ENCODE measurements at regions not wholly inside any gene's neighbourhood (a gene's known extent, or its start where the extent isn't known, plus 50 kb on each side); places are given as distances from the start of the nearest gene placed in this dataset.

DNA sequence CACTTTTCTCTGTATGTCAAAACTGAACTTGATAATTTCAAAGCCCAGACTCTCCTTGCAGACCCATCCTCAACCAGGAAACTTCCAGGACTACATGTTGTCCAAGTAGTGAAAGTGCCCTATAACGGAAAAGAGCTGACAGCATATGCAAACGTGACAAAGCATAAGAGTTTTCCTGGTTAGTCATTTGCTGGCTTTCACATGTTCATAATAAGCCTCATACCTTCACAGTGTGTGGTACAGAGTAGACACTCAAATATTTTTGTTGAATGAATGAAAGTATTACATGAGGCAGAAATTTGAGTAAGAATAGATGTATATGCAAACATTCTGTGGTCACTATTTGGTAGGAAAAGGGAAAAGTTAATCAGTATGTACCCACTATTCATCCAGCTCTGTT, 473.3 kb downstream of the MRPL39 start:
- DNase-seq = peak; percentile 88

DNA sequence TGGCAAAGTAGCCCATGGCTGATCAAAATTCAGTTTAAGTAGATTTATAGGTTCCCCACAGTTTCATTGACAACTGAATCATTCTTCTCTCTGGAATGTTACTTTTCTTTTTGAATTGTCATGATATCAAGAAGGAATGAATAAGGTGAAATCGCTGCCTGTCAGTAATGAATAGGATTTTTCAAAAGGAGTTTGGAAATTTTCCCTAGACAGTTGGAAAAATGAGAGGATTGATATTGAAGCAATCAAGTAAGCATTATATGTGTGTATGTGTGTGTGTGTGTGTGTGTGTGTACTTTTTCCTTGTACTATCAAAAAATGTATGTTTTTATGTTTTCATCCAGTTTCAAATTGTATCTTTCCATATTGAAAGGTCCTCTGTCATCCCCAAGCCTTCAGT, 479.5 kb downstream of the MRPL39 start:
- no peak for DNase-seq

DNA sequence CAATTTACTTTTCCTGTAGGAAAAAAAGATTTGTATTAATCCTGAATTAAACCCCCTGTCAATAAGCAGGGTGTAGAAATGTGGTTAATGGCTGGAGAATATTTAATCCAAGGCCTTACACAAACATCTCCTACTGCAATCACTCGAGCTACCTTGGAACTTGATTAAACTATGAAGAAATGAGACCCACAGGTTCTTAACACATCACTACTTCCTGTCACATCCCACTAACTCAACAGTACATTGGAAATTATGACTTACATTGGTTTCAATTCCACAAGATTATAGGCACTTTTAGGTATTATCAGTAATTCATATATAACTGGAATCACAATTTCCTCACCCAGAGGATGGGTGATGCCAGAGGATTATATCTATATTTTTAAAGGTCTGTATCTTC, 480.3 kb downstream of the MRPL39 start:
- no peak for DNase-seq

DNA sequence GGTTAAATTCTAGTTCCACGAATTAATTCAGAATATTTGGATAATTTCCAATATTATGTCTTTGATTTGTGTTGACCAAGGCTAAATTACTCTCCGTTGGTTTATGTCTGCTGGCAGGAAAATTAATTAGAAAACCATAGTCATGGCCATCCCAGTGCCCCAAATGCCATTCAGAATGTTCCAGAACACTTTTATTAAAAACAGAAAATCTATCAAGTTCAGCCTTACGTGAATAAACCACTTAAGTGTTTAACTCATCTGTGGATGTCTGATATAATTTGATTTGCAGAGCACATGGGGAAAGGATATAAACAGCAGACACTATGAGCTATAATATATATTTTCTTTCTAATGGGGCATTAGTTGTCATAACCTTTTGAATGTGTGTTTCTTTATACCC, 480.7 kb downstream of the MRPL39 start:
- DNase-seq = no peak

DNA sequence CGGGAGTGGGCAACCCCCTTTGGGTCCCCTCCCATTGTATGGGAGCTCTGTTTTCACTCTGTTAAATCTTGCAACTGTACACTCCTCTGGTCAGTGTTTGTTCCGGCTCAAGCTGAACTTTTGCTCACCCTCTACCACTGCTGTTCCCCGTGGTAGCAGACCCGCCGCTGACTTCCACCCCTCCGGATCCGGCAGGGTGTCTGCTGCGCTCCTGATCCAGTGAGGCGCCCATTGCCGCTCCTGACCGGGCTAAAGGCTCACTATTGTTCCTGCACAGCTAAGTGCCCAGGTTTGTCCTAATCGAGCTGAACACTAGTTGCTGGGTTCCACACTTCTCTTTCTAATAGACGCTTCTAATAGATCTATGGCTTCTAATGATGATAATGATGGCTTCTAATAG, 488.6 kb downstream of the MRPL39 start:
- no peak for DNase-seq

DNA sequence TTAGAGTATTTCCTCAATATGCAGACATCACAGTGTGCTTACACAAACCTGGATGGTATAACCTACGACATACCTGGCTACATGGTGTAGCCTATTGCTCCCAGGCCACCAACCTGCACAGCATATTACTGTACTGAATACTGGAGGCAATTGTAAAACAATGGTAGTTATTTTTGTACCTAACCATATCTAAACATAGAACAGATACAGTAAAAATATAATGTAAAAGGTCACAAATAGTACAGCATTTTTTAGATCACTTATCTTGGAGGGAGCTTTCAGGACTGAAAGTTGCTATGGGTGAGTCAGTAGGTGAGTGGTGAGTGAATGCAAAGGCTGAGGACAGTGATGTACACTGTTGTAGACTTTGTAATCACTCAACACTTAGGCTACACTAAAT, 492.3 kb downstream of the MRPL39 start:
- DNase-seq = no peak

DNA sequence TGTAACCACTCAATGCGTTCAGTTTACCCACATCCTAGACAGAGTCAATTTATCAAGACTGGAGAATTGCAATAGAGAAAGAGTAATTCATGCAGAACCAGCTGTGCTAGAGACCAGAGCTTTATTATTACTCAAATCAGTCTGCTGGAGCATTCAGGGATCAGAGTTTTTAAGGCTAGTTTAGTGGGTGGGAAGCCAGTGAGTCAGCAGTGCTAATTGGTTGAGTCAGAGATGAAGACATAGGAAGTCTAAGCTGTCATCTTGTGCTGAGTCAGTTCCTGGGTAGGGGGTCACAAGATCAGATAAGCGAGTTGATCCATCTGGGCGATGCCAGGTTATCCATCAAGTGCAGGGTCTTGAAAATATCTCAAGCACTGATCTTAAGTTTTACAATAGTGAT, 499.6 kb downstream of the MRPL39 start:
- DNase-seq = peak; percentile 87

DNA sequence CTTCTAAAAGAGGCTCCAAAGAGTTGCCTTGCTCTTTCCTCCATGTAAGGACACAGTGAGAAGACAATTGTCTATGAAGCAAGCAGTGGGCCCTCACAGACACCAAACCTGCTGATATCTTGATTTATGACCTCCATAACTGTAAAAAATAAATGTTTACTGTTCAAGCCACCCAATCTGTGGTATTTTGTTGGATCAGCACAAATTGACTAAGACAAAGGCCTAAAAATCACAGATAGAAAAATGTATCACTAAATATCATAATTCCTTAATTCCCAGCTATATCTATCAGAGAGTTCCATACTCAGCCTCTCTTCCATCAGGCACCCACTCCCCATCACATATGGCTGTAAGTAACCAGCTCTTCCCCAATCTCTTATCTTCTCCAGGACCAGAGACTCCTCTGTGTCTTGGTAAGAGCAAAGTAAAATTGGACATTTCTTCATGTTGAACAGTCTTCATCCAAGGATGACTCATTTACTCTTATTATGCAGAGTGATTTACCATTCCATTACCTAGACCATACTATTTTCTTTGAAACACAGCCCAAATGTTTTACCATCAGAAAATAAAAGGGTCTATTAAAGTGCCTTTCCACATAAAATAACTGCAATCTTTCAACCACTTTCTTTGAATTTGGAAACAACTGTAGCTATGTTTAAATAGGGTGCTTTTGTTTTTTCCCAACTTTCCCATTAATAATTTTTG, 503.6 kb downstream of the MRPL39 start:
- DNase-seq = peak; percentile 39

DNA sequence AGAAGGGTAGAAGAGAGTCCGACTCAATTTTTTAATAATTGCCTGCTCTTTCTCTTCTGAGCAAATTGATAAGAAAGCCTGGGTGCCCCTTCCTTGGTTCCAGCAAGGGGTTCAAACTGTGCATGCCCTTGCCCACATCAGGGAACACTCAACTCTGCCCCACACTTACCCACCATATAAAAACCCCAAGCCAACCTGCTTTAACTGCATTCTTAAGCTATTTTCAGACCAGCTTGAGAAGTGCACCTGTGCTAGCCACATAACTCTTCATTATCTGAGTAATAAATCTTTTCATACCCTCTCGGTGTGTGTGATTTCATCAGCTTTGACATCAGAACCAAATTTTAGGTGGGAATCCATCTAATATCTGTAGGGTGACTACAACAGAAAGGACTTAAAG, 509.6 kb downstream of the MRPL39 start:
- DNase-seq = no peak

DNA sequence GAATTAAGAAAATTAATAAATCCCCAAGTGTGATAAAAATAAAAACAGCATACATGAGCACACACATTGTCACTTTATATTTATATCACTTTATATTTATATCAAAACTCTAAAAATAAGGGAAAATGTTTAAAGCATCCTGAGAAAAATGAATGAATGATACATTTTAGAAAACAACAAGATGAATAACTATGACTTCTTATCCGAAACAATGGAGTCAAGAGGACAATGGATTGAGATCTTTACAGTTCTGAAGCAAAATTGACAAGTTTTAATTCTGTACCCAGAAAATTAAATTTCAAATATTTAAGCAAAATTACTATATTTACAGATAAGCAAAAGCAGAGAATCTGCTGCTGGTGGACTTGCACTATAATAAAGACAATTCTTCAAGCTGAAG, 512.6 kb downstream of the MRPL39 start:
- DNase-seq = no peak

DNA sequence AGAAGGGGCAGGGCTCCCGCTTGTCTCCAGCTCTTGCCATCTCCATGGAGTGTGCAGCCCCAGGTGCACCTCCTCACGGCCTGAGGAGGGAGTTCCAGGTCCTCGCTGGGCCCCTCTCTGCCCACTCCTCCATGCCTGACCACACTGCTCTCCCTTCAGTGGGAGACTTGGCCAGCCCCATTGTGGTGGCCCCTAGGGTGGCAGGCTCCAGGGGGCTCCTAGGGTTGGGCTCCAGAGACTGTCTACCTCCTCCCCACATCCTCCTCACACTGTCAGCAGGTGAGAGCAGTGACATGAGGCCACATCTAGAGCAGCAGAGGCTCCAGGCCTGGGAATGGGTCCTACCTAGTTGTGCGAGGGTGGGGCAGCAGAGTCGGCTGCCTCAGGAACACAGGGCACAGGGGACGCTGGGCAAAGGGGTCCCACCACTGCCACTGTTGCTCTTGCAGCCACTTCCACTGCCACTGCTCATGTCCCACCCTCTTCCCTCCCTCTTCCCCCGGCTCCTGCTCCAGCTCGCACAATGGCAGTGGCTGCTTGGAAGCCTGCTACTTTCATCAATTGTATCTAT, 514.8 kb downstream of the MRPL39 start:
- no peak for DNase-seq

DNA sequence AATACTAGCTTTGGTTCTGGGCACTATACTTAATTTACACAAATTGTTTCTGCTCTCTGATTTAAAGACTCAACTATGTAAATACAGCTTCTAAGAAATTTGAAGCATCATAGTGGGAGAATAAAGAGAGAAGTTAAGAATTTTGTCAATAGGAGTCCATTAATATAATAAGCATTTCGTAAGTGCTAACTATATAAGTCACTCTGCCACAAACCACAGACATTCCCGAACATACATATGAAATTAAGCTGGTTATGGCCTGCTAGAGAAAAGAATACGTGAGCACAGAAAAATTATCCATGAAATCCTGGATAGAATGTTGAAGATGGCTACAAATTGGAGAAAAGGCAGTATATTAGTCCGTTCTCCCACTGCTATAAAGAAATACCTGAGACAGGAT, 526.2 kb downstream of the MRPL39 start:
- DNase-seq = peak; percentile 77

DNA sequence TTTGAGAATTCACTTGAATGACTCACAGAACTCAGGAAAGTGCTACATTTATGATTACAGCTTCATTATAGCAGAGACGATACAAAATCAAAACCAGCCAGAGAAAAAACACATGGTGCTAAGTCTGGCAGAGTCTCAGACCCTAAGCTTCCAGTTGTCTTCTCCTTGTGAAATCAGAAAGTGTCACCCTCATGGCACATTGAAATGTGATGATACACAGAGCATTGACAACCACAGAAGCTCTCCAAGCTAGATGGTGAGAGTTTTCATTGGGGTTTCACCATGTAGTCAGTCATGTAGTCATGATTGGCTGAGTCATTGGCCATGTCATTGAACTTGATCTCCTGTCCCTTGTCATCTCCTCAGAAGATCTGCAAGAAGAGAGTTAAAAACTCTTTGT, 526.6 kb downstream of the MRPL39 start:
- peak; percentile 85 for DNase-seq

DNA sequence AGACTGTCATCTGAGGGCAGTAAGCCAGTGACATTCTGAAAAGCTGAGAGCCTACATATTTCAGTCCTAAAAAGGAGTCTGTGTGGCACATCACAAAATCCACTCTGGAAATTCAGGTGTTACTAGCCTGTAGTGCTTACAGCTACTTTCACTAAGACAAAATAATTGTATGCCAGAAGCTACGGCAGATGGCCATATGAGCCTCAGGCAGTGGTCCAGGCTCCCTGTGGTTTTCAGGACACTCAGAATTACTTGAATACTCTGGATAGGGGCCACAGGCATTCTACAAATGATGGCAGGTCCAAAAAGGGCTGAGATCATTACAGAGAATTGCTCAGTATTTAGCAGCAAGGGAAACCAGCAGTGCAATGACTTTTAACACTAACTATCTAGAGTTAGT, 527.1 kb downstream of the MRPL39 start:
- DNase-seq = peak; percentile 47

DNA sequence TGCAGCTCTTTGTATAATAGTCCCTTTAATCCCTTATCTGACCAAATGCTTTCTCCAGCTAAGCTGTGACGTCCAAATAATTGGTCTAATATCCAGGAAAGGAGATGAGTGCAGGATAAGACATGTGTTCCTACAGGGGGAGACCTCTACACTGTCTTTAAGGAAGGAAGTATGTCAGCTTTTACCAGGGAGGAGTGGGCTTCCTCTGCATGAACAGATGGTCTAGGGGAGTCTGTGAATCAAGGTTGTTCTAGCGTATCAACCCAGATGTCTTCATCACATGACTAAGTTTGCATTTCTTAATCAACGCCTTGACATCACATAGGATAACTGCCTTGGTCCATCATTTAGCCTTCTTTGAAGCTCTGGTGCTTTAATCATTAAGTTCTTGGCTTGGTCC, 528.2 kb downstream of the MRPL39 start:
- DNase-seq = no peak

DNA sequence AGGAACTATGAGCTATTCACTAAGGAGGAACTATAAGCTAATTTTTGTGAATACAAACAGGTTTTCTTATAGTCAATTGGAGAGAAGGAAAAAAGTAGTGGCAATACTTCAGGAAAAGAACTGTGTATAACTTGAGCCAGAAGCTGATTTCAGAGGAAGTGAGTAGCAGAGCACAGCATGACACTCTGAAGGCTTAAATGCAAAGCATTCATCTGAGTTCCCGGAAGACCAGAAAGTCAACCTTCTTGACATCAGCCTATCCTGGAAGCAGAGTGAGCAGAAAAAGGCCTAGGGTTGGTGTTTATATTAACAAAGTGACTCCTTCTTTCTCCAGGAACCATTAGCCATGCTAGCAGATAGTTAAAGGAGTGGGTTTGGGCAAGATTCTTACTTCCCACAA, 545.2 kb downstream of the MRPL39 start:
- DNase-seq = no peak

DNA sequence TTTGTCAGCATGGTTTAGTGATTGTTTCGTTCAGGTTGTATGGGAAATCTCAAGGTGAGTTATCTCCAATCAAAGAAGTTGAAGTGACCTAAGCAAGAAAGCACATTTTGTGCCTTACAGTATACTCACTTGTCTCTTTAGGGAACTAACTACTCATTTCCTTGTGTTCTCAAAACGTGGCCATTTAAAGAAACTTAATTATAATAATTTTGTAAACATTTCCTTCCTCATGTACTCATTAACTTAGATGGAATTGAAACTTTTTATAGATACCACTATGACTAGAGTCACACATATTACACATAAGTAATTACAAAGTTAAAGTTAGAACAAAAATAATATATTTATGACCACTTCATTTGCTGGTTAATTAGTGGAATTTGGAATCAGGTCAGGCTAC, 552.6 kb downstream of the MRPL39 start:
- no peak for DNase-seq

DNA sequence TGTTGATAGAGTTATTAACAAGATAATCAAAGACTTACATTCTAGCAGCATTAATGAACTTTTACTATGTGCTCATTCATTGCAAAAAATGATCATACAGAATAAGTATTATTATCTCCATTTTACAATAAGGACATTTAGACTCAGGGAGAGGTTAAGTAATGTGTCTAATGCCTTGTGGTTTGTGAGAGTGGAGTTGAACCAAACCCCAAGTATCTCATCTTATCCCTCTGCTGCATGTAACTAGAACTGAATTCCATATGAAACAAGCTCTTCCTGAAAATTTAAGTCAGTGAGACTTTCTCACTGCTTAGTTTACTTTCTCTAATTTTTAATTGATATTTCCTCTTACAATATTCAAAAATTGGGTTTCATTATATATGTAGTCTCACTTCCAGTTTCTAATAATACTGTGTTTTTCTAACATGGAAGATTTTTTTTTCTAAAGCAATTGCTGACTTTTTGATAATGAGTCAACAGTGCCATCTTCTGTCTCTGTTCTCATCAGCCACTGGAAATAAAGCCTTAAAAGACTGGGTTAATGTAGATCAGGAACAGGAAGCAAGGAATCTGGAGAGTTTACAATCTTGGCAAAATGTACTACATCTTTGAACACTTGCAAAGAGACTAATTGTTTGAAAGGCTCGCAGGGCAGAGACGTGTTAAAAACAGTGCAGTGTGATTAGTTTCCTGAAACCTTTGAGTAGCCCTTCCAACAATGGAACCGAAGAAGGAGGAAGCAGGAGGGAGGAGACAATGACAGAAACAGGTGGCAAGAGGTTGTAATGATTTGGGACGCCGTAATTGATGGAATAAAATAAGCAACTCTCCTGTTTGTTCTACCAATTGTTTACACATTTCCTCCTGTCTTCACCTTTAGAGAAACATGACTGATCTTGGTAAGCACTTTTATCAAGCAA, 567.6 kb downstream of the MRPL39 start:
- peak; percentile 27 for DNase-seq

DNA sequence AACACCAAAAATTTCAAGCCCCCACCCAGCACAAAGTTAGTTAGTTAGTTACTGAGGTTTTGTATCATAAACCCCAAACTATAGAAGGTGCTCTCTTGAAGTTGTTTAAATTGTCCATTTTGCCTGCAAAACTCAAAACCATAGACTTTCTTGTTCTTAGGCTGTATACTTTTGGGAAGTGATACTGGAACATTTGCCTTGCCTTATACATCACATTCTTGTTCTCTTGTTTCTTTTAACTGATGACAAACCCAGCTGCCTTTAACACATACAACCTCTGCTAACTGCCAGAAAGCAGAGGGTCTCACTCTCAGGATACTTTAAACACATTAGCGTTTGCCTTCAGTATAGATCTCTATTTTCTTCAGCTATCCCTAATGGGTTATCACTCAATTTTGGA, 570.5 kb downstream of the MRPL39 start:
- no peak for DNase-seq

DNA sequence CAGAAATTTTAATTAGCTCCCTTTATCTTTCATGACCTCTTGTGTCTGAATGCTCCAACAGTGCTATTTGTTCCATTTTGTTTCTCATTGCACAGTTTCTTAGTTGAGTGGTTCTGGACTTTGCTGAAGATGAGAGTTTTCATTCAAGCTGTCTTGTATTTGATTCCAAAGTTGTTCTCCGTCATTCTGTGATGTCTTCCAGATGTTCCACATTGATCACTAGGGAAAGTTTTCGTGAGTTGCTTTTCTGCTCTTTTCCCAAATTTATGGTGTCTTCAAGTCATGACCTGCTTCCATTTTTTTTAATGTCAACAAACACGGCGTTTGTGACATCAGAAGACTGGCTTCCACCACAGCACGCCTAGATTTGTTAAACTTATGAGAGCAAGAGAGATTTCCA, 575.5 kb downstream of the MRPL39 start:
- DNase-seq = no peak

DNA sequence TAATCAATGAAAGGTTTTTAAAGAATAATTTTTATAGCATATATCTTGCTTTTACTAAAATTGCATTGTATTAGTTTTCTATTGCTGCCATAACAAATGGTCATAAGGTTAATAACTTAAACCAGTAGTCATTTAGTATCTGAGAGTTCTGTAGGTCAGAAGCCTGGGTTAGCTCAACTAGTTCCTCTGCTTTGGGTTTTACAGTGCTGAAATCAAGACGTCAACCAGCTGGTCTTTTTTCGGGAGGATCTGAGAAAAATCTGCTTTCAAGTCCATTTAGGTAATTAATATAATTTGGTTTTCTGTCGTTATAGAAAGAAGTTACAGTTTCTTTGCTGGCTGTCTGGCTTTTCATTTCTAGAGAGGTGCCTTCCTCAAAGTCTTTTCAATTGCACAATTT, 577.7 kb downstream of the MRPL39 start:
- DNase-seq = no peak

DNA sequence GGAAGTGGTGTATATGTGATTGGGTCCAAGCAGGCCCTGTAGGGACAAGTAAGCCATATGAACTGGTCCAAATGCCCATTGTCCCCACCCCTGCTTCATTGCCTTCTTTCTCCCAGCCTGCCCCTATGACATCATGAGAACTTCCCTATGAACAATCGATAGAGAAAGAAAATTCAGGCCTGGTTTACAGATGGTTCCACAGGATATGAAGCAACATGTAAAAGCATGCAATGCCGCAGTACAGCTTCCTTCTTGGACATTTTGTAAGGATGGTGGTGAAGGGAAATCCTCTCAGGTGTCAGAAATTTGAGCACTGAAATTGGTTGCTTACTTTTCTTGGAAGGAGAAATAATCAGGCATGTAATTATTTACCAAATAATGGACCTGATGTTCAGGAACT, 581.7 kb downstream of the MRPL39 start:
- no peak for DNase-seq

DNA sequence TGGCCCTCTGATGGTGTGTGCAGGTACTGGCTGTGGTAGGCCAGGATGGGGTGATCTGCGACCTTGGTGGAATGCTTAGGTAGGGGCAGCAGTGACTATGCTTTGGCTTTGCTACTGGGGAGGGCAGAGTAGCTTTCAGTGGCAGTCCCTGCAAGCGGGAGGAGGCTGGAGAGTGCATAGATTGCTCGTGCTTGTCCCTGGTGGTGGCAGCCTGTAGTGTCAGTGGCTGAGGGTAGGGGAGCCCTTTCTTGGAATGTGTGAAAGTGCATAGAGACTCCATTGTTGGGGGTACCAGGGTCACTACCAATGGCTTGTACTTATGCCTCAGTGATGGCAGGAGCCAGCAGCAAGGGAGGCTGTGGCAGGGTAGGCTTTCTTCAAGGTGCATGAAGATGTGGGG, 582.6 kb downstream of the MRPL39 start:
- no peak for DNase-seq

DNA sequence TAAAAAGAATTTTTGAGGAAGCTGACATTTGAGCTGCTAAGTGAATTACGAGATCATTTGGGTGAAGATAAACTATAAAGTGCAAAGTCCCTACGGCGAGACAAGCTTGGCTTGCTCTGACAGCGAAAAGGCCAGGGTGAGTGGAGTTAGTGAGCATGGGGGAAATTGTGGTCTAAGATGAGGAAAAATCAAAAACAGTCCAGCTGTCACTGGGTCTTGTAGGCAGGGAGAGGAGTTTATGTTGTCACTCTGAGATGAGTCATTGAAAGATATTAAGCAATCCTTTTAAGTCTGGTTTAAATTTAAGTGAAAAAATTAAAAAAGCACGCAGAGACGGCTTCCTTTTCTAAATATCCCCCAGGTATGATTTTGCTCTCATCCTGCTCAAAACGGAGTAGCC, 601.9 kb downstream of the MRPL39 start:
- DNase-seq = peak; percentile 48
